NCI-H1436 (cell line): ENCODE measurements at regions not wholly inside any gene's neighbourhood (a gene's known extent, or its start where the extent isn't known, plus 50 kb on each side); places are given as distances from the start of the nearest gene placed in this dataset.

Experiments
- DNase-seq: peaks from one replicate; lab custom pipeline; 2025; lab: John Stamatoyannopoulos, UW

- no peak for DNase-seq
Measured at GRCh38 chr5:118778941-118779340, 209.4 kb downstream of the DTWD2 start.

- no peak for DNase-seq
Measured at GRCh38 chr5:118777189-118777736, 211.1 kb downstream of the DTWD2 start.

- DNase-seq, result no peak
Measured at GRCh38 chr5:118776755-118777154, 211.6 kb downstream of the DTWD2 start.

- no peak for DNase-seq
Measured at GRCh38 chr5:118775790-118776499, 212.4 kb downstream of the DTWD2 start.

- no peak for DNase-seq
Measured at GRCh38 chr5:118768607-118769175, 219.7 kb downstream of the DTWD2 start.

GRCh38 chr5:118762291-118762690, 226.1 kb downstream of the DTWD2 start:
- DNase-seq, result no peak

GRCh38 chr5:118761814-118762213, 226.5 kb downstream of the DTWD2 start:
- DNase-seq, result no peak

GRCh38 chr5:118752969-118753368, 235.4 kb downstream of the DTWD2 start:
- no peak for DNase-seq

- DNase-seq, result no peak
Measured at GRCh38 chr5:118736396-118736795, 252.0 kb downstream of the DTWD2 start.

GRCh38 chr5:118733394-118733793, 255.0 kb downstream of the DTWD2 start:
- no peak for DNase-seq

- DNase-seq, result no peak
Measured at GRCh38 chr5:118728191-118728590, 260.2 kb downstream of the DTWD2 start.

- DNase-seq, result no peak
Measured at GRCh38 chr5:118726891-118727290, 261.5 kb downstream of the DTWD2 start.

GRCh38 chr5:118723021-118723338, 265.4 kb downstream of the DTWD2 start:
- no peak for DNase-seq

- no peak for DNase-seq
Measured at GRCh38 chr5:118722122-118723020, 266.0 kb downstream of the DTWD2 start.

GRCh38 chr5:118711727-118712126, 276.6 kb downstream of the DTWD2 start:
- no peak for DNase-seq

GRCh38 chr5:118705959-118706667, 282.2 kb downstream of the DTWD2 start:
- no peak for DNase-seq

GRCh38 chr5:118703241-118703640, 285.1 kb downstream of the DTWD2 start:
- no peak for DNase-seq

- no peak for DNase-seq
Measured at GRCh38 chr5:118701791-118702190, 286.6 kb downstream of the DTWD2 start.

- DNase-seq, result no peak
Measured at GRCh38 chr5:118700510-118700909, 287.8 kb downstream of the DTWD2 start.

GRCh38 chr5:118698774-118699173, 289.6 kb downstream of the DTWD2 start:
- no peak for DNase-seq

GRCh38 chr5:118696076-118696475, 292.3 kb downstream of the DTWD2 start:
- no peak for DNase-seq

GRCh38 chr5:118692811-118693342, 295.5 kb downstream of the DTWD2 start:
- no peak for DNase-seq
